ENCODE measurements at regions not wholly inside any gene's neighbourhood (a gene's known extent, or its start where the extent isn't known, plus 50 kb on each side); places are given as distances from the start of the nearest gene placed in this dataset.

DNA sequence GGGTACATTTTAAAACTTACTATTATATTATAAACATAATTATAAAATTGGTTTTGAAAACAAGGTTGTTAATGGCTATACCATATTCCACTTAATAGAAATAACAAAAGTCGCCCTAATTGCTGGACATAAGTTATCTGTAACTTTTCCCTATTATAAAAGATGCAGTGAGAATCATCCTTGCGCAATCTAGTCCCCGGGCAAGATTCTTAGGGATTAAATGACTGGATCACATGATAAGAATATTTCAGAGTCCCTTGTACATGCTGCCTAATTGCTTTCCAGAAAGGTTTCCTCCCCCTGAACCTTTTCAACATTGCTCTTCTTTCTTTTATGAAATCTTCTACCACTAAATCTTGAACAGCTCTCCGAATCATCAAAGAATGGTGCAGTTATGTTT is 479.8 kb upstream of the MKI67 start:
- DNase-seq (ENCODE audit: low read depth) = no peak
- TF ChIP-seq, protein P1, sequence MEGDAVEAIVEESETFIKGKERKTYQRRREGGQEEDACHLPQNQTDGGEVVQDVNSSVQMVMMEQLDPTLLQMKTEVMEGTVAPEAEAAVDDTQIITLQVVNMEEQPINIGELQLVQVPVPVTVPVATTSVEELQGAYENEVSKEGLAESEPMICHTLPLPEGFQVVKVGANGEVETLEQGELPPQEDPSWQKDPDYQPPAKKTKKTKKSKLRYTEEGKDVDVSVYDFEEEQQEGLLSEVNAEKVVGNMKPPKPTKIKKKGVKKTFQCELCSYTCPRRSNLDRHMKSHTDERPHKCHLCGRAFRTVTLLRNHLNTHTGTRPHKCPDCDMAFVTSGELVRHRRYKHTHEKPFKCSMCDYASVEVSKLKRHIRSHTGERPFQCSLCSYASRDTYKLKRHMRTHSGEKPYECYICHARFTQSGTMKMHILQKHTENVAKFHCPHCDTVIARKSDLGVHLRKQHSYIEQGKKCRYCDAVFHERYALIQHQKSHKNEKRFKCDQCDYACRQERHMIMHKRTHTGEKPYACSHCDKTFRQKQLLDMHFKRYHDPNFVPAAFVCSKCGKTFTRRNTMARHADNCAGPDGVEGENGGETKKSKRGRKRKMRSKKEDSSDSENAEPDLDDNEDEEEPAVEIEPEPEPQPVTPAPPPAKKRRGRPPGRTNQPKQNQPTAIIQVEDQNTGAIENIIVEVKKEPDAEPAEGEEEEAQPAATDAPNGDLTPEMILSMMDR (conservative IDR thresholded peaks at IDR 0.05; ENCODE audit: low read depth, low read length) = no peak
- no peak overlapping the region for H3K4me3 ChIP-seq (ENCODE audit: low read depth, low read length)

DNA sequence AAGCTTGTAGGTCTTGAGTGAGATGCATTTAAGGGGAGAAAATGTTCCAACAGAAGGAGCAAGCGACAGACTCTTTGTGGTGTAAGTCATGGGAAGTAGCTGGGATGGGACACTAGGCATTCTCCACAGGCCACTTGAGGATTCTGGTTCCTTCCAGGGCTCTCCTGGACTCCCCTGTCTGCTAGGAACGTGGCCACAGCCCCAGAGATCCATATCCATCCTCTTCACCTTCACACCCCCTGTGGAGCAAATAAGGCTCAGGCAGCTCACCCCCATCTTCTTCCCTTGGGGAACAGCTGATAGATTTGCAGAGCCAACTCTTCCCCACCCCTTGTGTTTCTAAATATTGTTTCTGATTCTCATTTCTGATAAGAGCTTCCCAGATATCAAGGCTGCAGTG is 482.6 kb upstream of the MKI67 start:
- no peak overlapping the region for H3K4me3 ChIP-seq (ENCODE audit: low read depth, low read length)
- TF ChIP-seq, protein P1 (conservative IDR thresholded peaks at IDR 0.05; ENCODE audit: low read depth, low read length) = no peak
- DNase-seq (ENCODE audit: low read depth) = no peak

DNA sequence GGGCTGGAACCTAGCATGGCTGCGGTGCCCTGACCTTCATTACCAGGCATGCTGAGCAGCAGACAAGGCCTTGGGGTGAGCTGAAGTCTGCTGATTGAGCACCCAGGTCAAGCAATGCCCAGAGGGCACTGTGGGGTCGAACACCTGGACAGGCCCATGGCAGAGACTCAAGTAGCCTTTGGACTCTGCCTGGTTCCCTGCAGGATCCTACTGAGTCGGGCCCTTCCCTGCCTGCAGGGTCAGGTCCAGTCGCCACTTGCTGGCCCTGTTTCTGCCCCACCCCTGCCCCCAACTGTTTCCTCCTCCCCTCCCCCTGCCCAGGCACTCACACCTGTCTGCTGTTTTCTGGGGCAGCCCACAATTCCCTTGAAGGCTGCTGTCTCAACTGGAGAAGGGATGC is 483.2 kb upstream of the MKI67 start:
- no peak for DNase-seq (ENCODE audit: low read depth)
- no peak overlapping the region for H3K4me3 ChIP-seq (ENCODE audit: low read depth, low read length)
- TF ChIP-seq, protein P1 (conservative IDR thresholded peaks at IDR 0.05; ENCODE audit: low read depth, low read length) = no peak

DNA sequence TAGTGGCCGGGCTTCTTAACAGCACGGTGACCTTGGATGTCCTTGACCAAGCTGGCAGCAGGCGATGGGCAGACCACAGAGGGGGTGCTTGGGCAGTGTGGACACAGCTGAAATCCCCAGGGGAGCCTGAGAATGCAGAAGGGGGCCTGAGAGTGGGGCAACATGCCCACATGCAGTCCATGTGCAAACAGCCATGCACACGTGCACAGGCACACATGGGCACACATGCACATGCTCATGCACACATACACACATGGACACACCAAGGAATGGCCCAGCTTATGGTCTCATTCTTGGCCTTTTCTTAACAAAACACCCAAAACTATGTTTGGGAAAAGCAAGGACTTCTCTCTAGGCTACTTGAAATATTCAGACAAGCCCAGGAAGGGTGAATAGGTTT is 483.9 kb upstream of the MKI67 start:
- H3K4me3 ChIP-seq (ENCODE audit: low read depth, low read length) = no peak overlapping the region
- no peak for DNase-seq (ENCODE audit: low read depth)
- TF ChIP-seq, protein P1 (conservative IDR thresholded peaks at IDR 0.05; ENCODE audit: low read depth, low read length) = no peak

DNA sequence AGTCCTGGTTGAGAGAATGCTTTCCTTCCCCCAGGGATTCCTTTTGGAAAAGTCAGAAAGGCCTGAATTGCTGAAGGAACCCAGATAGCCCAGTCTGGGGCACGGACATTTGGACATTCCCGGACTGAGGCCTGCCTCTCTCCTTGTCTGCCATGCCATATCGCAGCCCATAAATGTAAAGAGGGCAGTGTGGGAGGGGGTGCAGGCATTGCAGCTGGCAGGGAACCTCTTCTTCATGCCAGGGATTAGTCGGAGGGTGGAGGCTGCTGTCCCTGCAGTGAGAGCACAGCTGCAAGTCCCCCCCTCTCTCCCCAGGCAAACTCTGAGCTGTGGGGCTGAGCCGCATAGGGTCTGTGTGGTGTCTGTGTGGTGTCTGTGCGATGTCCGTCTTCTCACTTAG is 486.0 kb upstream of the MKI67 start:
- no peak overlapping the region for H3K4me3 ChIP-seq (ENCODE audit: low read depth, low read length)
- DNase-seq (ENCODE audit: low read depth) = no peak
- TF ChIP-seq, protein P1 (conservative IDR thresholded peaks at IDR 0.05; ENCODE audit: low read depth, low read length) = no peak

DNA sequence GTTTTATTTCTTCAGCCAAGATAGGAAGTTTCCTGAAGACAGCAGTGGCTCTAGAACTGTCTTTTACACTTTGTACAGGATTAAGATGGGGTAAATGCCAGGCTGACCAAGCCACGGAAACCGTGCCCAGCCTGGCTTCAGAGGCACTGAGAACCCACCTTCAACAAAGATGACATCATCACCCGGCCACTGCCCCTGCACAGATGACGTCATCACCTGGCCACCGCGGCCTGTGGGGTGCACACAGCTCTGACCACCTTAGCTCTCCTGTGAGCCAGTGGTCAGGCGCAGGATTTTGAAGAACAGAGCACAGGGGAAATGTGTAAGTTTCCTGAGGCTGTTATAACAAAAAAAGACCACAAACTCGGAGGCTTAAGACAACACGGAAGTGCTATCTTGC is 486.4 kb upstream of the MKI67 start:
- TF ChIP-seq, protein P1 (conservative IDR thresholded peaks at IDR 0.05; ENCODE audit: low read depth, low read length) = no peak
- DNase-seq (ENCODE audit: low read depth) = no peak

DNA sequence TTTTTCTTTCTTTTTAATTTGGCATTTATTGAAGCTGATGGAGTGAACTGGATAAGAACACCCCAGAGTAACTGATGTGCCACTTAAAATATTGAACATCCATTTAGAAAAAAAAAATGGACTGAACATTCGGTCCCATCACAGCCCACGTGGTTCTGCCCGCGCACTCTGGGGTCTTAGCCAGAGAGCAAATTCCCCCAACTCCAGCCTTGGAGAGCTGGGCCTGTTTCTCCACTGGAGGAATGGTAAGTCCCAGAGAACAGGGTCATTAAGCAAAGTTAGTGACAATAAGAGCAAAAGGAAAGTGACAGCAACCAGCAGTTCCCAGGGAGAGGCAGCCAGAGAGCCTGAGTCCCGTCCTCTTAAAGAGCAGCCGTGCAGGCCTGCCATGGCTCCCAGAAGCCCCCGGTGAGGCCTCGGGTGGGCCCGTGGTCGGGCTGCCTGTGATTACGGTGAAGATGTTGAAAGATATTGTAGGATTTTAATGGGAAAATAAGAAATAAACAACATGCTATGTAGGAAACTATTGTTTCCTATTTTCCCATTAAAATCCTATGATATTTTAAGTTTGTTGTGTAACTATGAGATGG is 487.9 kb upstream of the MKI67 start:
- TF ChIP-seq, protein P1 (conservative IDR thresholded peaks at IDR 0.05; ENCODE audit: low read depth, low read length) = no peak
- DNase-seq (ENCODE audit: low read depth) = no peak
- no peak overlapping the region for H3K4me3 ChIP-seq (ENCODE audit: low read depth, low read length)

More for the DNA sequence above, 486.4 kb upstream of the MKI67 start:
- H3K4me3 ChIP-seq (ENCODE audit: low read depth, low read length) = no peak overlapping the region
